H1 (cell line): ENCODE measurements at regions not wholly inside any gene's neighbourhood (a gene's known extent, or its start where the extent isn't known, plus 50 kb on each side); places are given as distances from the start of the nearest gene placed in this dataset.

Experiments used
- CEBPB ChIP-seq: IDR thresholded peaks from 2 replicates; pipeline ENCODE4 v1.6.1; 2012; ENCODE audit warnings: low read depth, low read length
- CHD1 ChIP-seq: IDR thresholded peaks from 2 replicates; pipeline ENCODE4 v1.6.1; 2012; ENCODE audit warnings: low read depth, low read length, improper control_type of control experiment
- CHD2 ChIP-seq: IDR thresholded peaks from 2 replicates; pipeline ENCODE4 v1.6.1; 2012; ENCODE audit warnings: low read length, improper control_type of control experiment
- JUND ChIP-seq: IDR thresholded peaks from 2 replicates; pipeline ENCODE4 v1.6.1; 2011; ENCODE audit warnings: mild to moderate bottlenecking, improper control_type of control experiment, low read length
- KDM4A ChIP-seq: IDR thresholded peaks from one replicate; pipeline ENCODE4 v1.7.1; 2012; ENCODE audit warnings: low read depth, mild to moderate bottlenecking, moderate library complexity, low read length, inconsistent platforms; ENCODE audit not compliant: severe bottlenecking
- KDM5A ChIP-seq: fragments of 200-600 bp; IDR thresholded peaks from 2 replicates; pipeline ENCODE4 v1.7.1; 2012; ENCODE audit warnings: mild to moderate bottlenecking, low read length, inconsistent platforms, mixed read lengths
- PHF8 ChIP-seq: fragments of 200-600 bp; sonication (generic); conservative IDR thresholded peaks from 2 replicates; pipeline ENCODE4 v1.7.1; 2012; ENCODE audit warnings: low read depth, mild to moderate bottlenecking, inconsistent platforms, low read length, moderate library complexity
- POU5F1 ChIP-seq: IDR thresholded peaks from 2 replicates; pipeline ENCODE4 v1.6.1; 2011; ENCODE audit warnings: low read depth, mild to moderate bottlenecking, low read length, moderate library complexity
- RAD21 ChIP-seq, 2 experiments: IDR thresholded peaks in 1 of 2; conservative IDR thresholded peaks in 1 of 2; 2 replicates each; pipeline ENCODE4 v1.6.1; 2011; ENCODE audit warnings: low read depth in 2 of 2, low read length in 2 of 2, improper control_type of control experiment in 1 of 2, inconsistent platforms in 1 of 2, mild to moderate bottlenecking in 1 of 2, moderate library complexity in 1 of 2
- SAP30 ChIP-seq: fragments of 300-600 bp; sonication (generic); IDR thresholded peaks from 2 replicates; pipeline ENCODE4 v1.7.1; 2012; ENCODE audit warnings: low read length, moderate library complexity, mild to moderate bottlenecking, inconsistent platforms; ENCODE audit not compliant: insufficient read depth, insufficient replicate concordance
- SP1 ChIP-seq: IDR thresholded peaks from 2 replicates; pipeline ENCODE4 v1.6.1; 2011; ENCODE audit warnings: low read depth, low read length
- TAF7 ChIP-seq: optimal IDR thresholded peaks from 2 replicates; pipeline ENCODE3; 2011; ENCODE audit warnings: low read depth, mild to moderate bottlenecking, inconsistent platforms, low read length, moderate library complexity, borderline replicate concordance

- no peak for TF ChIP-seq JUND
- TF ChIP-seq KDM4A = no peak
- TF ChIP-seq TAF7 = no peak
- no peak for TF ChIP-seq PHF8
- TF ChIP-seq POU5F1 = no peak
- no peak for TF ChIP-seq CEBPB
- TF ChIP-seq SAP30 = no peak
- TF ChIP-seq RAD21 (IDR thresholded peaks at IDR 0.05 in 1 of 2, conservative IDR thresholded peaks at IDR 0.05 in 1 of 2; ENCODE audit: low read depth in 2 of 2, low read length in 2 of 2) = no peak
- no peak for TF ChIP-seq CHD1
- TF ChIP-seq KDM5A = no peak
- no peak for TF ChIP-seq SP1
- no peak for TF ChIP-seq CHD2
Observed at GRCh38 chr4:119765469-119765868, 136.9 kb upstream of the PDE5A start (continued).
